ENCODE measurements at regions not wholly inside any gene's neighbourhood (a gene's known extent, or its start where the extent isn't known, plus 50 kb on each side); places are given as distances from the start of the nearest gene placed in this dataset.

- Histone ChIP-seq H3K27me3 (no peaks in the 10 kb centered on the region), H3K9me3 (no peaks in the 10 kb centered on the region), H3K27ac (peak overlapping the region in 1 of 12 donors; percentile 49), H3K4me3 (no peak overlapping the region), H3K36me3 (no peaks in the 10 kb centered on the region), H3K4me1 (peaks cover 0 to 20% (median 0%) of the 10 kb centered on the region in 12 donors)
- ATAC-seq (no peak), DNase-seq (no peak)
- 66 to 85% (median 76%) methylated on average over 3 of the region's 3 CpGs for WGBS, 4 donors
- no peak for TF ChIP-seq POLR2A (IDR thresholded peaks at IDR 0.05)
- TF ChIP-seq, protein P1, sequence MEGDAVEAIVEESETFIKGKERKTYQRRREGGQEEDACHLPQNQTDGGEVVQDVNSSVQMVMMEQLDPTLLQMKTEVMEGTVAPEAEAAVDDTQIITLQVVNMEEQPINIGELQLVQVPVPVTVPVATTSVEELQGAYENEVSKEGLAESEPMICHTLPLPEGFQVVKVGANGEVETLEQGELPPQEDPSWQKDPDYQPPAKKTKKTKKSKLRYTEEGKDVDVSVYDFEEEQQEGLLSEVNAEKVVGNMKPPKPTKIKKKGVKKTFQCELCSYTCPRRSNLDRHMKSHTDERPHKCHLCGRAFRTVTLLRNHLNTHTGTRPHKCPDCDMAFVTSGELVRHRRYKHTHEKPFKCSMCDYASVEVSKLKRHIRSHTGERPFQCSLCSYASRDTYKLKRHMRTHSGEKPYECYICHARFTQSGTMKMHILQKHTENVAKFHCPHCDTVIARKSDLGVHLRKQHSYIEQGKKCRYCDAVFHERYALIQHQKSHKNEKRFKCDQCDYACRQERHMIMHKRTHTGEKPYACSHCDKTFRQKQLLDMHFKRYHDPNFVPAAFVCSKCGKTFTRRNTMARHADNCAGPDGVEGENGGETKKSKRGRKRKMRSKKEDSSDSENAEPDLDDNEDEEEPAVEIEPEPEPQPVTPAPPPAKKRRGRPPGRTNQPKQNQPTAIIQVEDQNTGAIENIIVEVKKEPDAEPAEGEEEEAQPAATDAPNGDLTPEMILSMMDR (IDR thresholded peaks at IDR 0.05), result no peak
- intact Hi-C loops (cut with DNase I), result loop anchor here in 2 of 10 donors (10.0 kb wide), 1 partner anchor 669 kb away; no protein-coding TSS in a partner anchor
Measured at GRCh38 chr2:226135861-226136548, 663.6 kb downstream of the IRS1 start.

DNA sequence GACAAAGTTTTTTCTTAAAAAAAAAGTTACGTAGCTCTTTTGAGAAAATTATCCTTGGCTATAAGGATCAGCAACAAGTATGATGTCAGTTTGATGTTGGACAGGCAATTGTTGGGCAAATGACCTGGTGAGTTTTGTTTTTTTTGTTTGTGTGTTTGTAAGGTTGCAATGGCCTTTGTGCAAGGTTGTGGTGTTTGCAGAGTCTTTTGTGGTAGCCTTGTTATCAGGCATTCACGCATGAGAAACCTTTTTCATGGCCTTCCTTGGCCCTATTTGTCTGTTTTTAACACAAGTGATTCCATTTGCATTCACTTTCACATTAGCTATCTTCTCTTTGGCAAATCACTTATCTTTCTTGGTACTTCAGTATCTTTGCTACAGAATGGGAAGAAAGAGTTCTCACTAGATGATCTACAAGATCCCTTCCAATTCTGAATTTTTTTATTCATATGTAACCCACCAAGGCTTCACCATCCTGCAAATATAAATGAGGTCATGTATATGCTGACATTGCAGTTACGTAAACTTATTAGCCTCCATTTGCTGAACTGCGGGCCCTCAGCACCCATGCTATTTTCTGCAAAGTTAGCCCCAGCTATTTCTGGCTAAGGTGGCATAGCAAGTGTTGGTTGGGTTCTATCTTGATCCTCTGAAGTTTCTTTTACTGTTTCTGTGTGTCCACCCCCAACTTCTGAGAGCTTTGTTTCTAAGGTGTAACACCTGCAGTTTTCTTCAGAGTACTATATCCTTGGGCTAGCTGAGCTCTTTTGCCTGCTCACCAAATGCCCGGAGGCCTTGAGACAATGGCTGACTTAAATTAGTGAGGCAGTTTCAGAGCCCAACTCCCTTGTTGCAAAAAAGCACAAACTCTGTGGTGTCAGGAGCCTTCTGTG is 667.1 kb downstream of the IRS1 start:
- TF ChIP-seq, protein P1 (IDR thresholded peaks at IDR 0.05), result no peak
- TF ChIP-seq POLR2A (IDR thresholded peaks at IDR 0.05), result no peak
- Histone ChIP-seq H3K9me3 (no peaks in the 10 kb centered on the region), H3K36me3 (no peaks in the 10 kb centered on the region)

GRCh38 chr2:226131299-226131784 is 668.3 kb downstream of the IRS1 start:
- ATAC-seq (peak; percentile 69 to 97 (median 91)), DNase-seq (peak in 4 of 5 donors; percentile 23 to 67 (median 45))
- 26 to 44% (median 31%) methylated on average over 2 of the region's 2 CpGs for WGBS, 4 donors
- no peaks in the 10 kb centered on the region for H3K27me3 ChIP-seq
- TF ChIP-seq, protein P1 (IDR thresholded peaks at IDR 0.05), result no peak
- no peak for TF ChIP-seq POLR2A (IDR thresholded peaks at IDR 0.05)
- H3K36me3 ChIP-seq, result no peaks in the 10 kb centered on the region
- H3K9me3 ChIP-seq, result no peaks in the 10 kb centered on the region
- intact Hi-C loops (cut with DNase I), result loop anchor here in 3 of 10 donors (5.0 to 10.0 kb wide), 2 partner anchors 666 to 673 kb away; partner anchors contain the start of gene IRS1 (in 1 of the 3)
- H3K4me1 ChIP-seq, result peaks cover 0 to 13% (median 0%) of the 10 kb centered on the region in 12 donors
- H3K4me3 ChIP-seq, result no peak overlapping the region
- H3K27ac ChIP-seq, result peak overlapping the region in 1 of 12 donors; percentile 40

More for the DNA sequence above, 667.1 kb downstream of the IRS1 start:
- WGBS, 4 donors, result 86 to 93% (median 92%) methylated on average over 5 of the region's 5 CpGs
- no peak for ATAC-seq
- intact Hi-C loops (cut with DNase I), result loop anchor here in 3 of 10 donors (5.0 to 10.0 kb wide), 2 partner anchors 665 to 672 kb away; partner anchors contain the start of gene IRS1 (in 1 of the 3)
- Histone ChIP-seq H3K27me3 (no peaks in the 10 kb centered on the region), H3K4me1 (peaks cover 0 to 20% (median 0%) of the 10 kb centered on the region in 12 donors), H3K27ac (no peak overlapping the region), H3K4me3 (no peak overlapping the region)
- no peak for DNase-seq

All from heart left ventricle (tissue), 16 donors.